ENCODE measurements at regions not wholly inside any gene's neighbourhood (a gene's known extent, or its start where the extent isn't known, plus 50 kb on each side); places are given as distances from the start of the nearest gene placed in this dataset.

DNA sequence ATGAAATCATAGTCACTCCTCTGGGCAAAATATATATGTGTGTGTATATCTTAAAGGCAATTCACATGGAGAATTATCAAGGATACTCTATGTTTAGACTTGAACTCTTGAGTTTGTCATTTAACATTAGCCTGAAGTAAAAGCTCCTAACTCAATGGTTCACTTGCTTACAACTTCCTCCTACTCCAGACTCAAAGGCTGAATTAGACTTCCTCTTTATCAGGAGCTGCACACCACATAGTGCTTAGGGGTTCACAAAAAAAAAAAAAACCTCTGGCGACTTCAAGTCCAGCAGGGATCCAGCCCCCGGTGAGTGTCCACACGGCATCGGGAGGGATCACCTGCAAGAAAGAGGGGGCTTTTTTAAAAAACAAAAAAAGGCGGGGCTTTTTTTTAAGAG, 68.2 kb upstream of the LSM14A start:
- TF ChIP-seq GABPA (IDR thresholded peaks at IDR 0.05 in 1 of 2, conservative IDR thresholded peaks at IDR 0.05 in 1 of 2) = no peak
- TF ChIP-seq CTCF (IDR thresholded peaks at IDR 0.05; ENCODE audit: low read depth, low read length, missing input control) = no peak
- no peak for TF ChIP-seq FOXA1 (IDR thresholded peaks at IDR 0.05)
- no peak for TF ChIP-seq HNF4A (conservative IDR thresholded peaks at IDR 0.05)
- no peak for TF ChIP-seq JUND (IDR thresholded peaks at IDR 0.05)
- TF ChIP-seq TAF1 (conservative IDR thresholded peaks at IDR 0.05) = no peak
- no peak for TF ChIP-seq ZBTB33 (IDR thresholded peaks at IDR 0.05)
- TF ChIP-seq, protein P1, sequence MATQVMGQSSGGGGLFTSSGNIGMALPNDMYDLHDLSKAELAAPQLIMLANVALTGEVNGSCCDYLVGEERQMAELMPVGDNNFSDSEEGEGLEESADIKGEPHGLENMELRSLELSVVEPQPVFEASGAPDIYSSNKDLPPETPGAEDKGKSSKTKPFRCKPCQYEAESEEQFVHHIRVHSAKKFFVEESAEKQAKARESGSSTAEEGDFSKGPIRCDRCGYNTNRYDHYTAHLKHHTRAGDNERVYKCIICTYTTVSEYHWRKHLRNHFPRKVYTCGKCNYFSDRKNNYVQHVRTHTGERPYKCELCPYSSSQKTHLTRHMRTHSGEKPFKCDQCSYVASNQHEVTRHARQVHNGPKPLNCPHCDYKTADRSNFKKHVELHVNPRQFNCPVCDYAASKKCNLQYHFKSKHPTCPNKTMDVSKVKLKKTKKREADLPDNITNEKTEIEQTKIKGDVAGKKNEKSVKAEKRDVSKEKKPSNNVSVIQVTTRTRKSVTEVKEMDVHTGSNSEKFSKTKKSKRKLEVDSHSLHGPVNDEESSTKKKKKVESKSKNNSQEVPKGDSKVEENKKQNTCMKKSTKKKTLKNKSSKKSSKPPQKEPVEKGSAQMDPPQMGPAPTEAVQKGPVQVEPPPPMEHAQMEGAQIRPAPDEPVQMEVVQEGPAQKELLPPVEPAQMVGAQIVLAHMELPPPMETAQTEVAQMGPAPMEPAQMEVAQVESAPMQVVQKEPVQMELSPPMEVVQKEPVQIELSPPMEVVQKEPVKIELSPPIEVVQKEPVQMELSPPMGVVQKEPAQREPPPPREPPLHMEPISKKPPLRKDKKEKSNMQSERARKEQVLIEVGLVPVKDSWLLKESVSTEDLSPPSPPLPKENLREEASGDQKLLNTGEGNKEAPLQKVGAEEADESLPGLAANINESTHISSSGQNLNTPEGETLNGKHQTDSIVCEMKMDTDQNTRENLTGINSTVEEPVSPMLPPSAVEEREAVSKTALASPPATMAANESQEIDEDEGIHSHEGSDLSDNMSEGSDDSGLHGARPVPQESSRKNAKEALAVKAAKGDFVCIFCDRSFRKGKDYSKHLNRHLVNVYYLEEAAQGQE (IDR thresholded peaks at IDR 0.05) = no peak
- TF ChIP-seq MAX (IDR thresholded peaks at IDR 0.05) = no peak
- no peak for TF ChIP-seq YY1 (IDR thresholded peaks at IDR 0.05)

All from liver (tissue), 3 donors.